Neural cell (in vitro differentiated cells): ENCODE measurements at regions not wholly inside any gene's neighbourhood (a gene's known extent, or its start where the extent isn't known, plus 50 kb on each side); places are given as distances from the start of the nearest gene placed in this dataset.

Experiments used
- H2AFZ ChIP-seq: fragments of 200-600, 300-800 bp; sonication (generic), shearing (Covaris generic); 2 replicates; pipeline ENCODE4 v1.6.0; 2014; ENCODE audit warnings: low read depth, mild to moderate bottlenecking, antibody characterized with exemption, low read length, moderate library complexity
- H3F3A ChIP-seq: fragments of 200-600 bp; shearing (Covaris generic); 2 replicates; pipeline ENCODE4 v1.6.1; 2016; ENCODE audit warnings: mild to moderate bottlenecking, moderate library complexity, mixed read lengths, antibody characterized with exemption, low read length; ENCODE audit not compliant: insufficient read depth, poor library complexity, severe bottlenecking
- H3K27ac ChIP-seq: fragments of 200-600, 300-800 bp; sonication (generic), shearing (Covaris generic); 2 replicates; pipeline ENCODE4 v1.5.1; 2014; ENCODE audit warnings: mild to moderate bottlenecking, low read length, moderate library complexity
- H3K27me3 ChIP-seq: fragments of 300-800, 200-600 bp; sonication (generic), shearing (Covaris generic); 2 replicates; pipeline ENCODE4 v1.6.0; 2014; ENCODE audit warnings: mild to moderate bottlenecking, low read depth, low read length, moderate library complexity; ENCODE audit not compliant: insufficient read depth
- H3K36me3 ChIP-seq: fragments of 300-800, 200-600 bp; sonication (generic), shearing (Covaris generic); 2 replicates; pipeline ENCODE4 v1.5.1; 2014; ENCODE audit warnings: mild to moderate bottlenecking, antibody characterized with exemption, low read length, moderate library complexity; ENCODE audit not compliant: insufficient read depth
- H3K4me2 ChIP-seq: fragments of 300-800, 200-600 bp; sonication (generic), shearing (Covaris generic); 2 replicates; pipeline ENCODE4 v1.6.0; 2014; ENCODE audit warnings: mild to moderate bottlenecking, low read length
- H3K4me3 ChIP-seq: fragments of 300-800, 200-600 bp; sonication (generic), shearing (Covaris generic); 2 replicates; pipeline ENCODE4 v1.5.1; 2014; ENCODE audit warnings: mild to moderate bottlenecking, low read length, moderate library complexity
- H3K79me2 ChIP-seq: fragments of 200-600 bp; shearing (Covaris generic); replicated peaks from 2 replicates; pipeline ENCODE4 v1.6.0; 2014; ENCODE audit warnings: mild to moderate bottlenecking, low read length, moderate library complexity; ENCODE audit not compliant: insufficient read depth
- H3K9ac ChIP-seq: fragments of 300-800, 200-600 bp; sonication (generic), shearing (Covaris generic); 2 replicates; pipeline ENCODE4 v1.6.1; 2016; ENCODE audit warnings: mild to moderate bottlenecking, low read length, mixed read lengths
- H3K9me2 ChIP-seq: fragments of 200-600 bp; shearing (Covaris generic); 2 replicates; pipeline ENCODE4 v1.6.1; 2016; ENCODE audit warnings: mild to moderate bottlenecking, low read length, mixed read lengths; ENCODE audit not compliant: insufficient read depth
- H3K9me3 ChIP-seq: fragments of 200-600, 300-800 bp; sonication (generic), shearing (Covaris generic); 2 replicates; pipeline ENCODE4 v1.6.1; 2016; ENCODE audit warnings: mild to moderate bottlenecking, mixed run types, low read length, moderate library complexity, mixed read lengths
- H4K20me1 ChIP-seq: fragments of 200-600 bp; shearing (Covaris generic); 2 replicates; pipeline ENCODE4 v1.6.1; 2016; ENCODE audit warnings: mild to moderate bottlenecking, mixed run types; ENCODE audit not compliant: insufficient read depth
- EP300 ChIP-seq: fragments of 450-650 bp; conservative IDR thresholded peaks from 2 replicates; pipeline ENCODE4 v1.6.1; 2014; ENCODE audit warnings: antibody characterized with exemption, mild to moderate bottlenecking, moderate library complexity; ENCODE audit not compliant: poor library complexity, severe bottlenecking
- EZH2 ChIP-seq: fragments of 200-600, 300-800 bp; shearing (Covaris generic), sonication (generic); IDR thresholded peaks from 2 replicates; pipeline ENCODE4 v1.6.1; 2014; ENCODE audit warnings: antibody characterized with exemption, low read length, borderline replicate concordance, mild to moderate bottlenecking; ENCODE audit not compliant: insufficient read depth, poor library complexity, severe bottlenecking
- MXI1 ChIP-seq: fragments of 450-650 bp; conservative IDR thresholded peaks from 2 replicates; pipeline ENCODE4 v1.6.1; 2014; ENCODE audit warnings: antibody characterized with exemption, mild to moderate bottlenecking; ENCODE audit not compliant: poor library complexity, severe bottlenecking
- POLR2AphosphoS5 ChIP-seq: IDR thresholded peaks from 2 replicates; pipeline ENCODE4 v1.6.1; 2012
- RAD21 ChIP-seq: fragments of 450-650 bp; conservative IDR thresholded peaks from 2 replicates; pipeline ENCODE4 v1.6.1; 2014; ENCODE audit warnings: antibody characterized with exemption, mild to moderate bottlenecking, moderate library complexity
- SMC3 ChIP-seq: fragments of 450-650 bp; conservative IDR thresholded peaks from 2 replicates; pipeline ENCODE4 v1.6.1; 2014; ENCODE audit warnings: antibody characterized with exemption, mild to moderate bottlenecking, moderate library complexity; ENCODE audit not compliant: poor library complexity
- TAF1 ChIP-seq: IDR thresholded peaks from 2 replicates; pipeline ENCODE4 v1.6.1; 2012; ENCODE audit warnings: low read depth
- TF ChIP-seq, protein P1 (sequence below): IDR thresholded peaks from 2 replicates; pipeline ENCODE4 v1.6.1; 2012; ENCODE audit warnings: borderline replicate concordance
- TF ChIP-seq, protein P2 (sequence below): fragments of 450-650 bp; IDR thresholded peaks from 2 replicates; pipeline ENCODE4 v1.5.1; 2014; ENCODE audit warnings: antibody characterized with exemption, mild to moderate bottlenecking, moderate library complexity; ENCODE audit not compliant: poor library complexity, severe bottlenecking

DNA sequence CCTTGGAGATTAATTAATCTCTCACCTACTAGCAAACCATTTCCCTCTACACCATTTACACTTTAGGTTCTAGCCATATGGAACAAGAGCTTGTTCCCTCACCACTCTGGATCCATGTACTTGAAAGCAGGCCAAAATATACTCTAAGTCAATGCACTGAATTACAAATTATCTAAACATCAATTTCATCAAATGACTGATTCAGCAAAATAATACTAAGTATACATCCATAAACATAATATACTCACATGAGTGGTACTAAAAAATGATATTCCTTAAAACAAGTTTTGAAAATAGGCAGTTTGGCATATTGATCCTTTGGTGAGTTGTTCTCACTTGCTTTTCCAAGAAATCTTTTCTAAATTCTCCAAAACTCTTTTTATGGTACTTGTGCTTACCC is 459.7 kb upstream of the ZNF385D start:
- no peak for TF ChIP-seq EZH2
- H3K27ac ChIP-seq: no peak overlapping the region
- no peaks in the 10 kb centered on the region for H3F3A ChIP-seq

DNA sequence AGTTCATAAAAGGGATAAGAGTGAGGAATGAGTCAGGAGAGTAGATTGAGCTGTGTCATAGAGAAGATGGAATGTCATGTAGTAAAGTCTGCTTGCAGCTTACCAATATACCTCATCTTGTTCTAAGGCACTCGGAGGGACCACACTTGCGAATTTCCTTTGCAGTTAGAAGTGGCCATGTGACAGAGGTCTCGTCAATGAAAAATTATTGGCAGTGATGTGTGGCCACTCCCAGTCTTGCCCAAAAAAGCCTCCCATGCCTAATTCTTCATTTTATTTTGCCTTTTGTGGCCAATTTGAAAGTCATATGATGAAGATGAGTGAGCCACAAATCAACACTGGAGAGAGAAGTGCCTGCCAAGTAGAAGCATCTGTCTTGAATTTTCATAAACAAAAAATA is 465.6 kb upstream of the ZNF385D start:
- no peaks in the 10 kb centered on the region for H3F3A ChIP-seq
- no peaks in the 10 kb centered on the region for H4K20me1 ChIP-seq
- TF ChIP-seq, protein P1, sequence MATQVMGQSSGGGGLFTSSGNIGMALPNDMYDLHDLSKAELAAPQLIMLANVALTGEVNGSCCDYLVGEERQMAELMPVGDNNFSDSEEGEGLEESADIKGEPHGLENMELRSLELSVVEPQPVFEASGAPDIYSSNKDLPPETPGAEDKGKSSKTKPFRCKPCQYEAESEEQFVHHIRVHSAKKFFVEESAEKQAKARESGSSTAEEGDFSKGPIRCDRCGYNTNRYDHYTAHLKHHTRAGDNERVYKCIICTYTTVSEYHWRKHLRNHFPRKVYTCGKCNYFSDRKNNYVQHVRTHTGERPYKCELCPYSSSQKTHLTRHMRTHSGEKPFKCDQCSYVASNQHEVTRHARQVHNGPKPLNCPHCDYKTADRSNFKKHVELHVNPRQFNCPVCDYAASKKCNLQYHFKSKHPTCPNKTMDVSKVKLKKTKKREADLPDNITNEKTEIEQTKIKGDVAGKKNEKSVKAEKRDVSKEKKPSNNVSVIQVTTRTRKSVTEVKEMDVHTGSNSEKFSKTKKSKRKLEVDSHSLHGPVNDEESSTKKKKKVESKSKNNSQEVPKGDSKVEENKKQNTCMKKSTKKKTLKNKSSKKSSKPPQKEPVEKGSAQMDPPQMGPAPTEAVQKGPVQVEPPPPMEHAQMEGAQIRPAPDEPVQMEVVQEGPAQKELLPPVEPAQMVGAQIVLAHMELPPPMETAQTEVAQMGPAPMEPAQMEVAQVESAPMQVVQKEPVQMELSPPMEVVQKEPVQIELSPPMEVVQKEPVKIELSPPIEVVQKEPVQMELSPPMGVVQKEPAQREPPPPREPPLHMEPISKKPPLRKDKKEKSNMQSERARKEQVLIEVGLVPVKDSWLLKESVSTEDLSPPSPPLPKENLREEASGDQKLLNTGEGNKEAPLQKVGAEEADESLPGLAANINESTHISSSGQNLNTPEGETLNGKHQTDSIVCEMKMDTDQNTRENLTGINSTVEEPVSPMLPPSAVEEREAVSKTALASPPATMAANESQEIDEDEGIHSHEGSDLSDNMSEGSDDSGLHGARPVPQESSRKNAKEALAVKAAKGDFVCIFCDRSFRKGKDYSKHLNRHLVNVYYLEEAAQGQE: no peak
- TF ChIP-seq SMC3 (no peak), POLR2AphosphoS5 (no peak), EZH2 (no peak), MXI1 (no peak), RAD21 (no peak), EP300 (no peak), TAF1 (no peak)
- TF ChIP-seq, protein P2, sequence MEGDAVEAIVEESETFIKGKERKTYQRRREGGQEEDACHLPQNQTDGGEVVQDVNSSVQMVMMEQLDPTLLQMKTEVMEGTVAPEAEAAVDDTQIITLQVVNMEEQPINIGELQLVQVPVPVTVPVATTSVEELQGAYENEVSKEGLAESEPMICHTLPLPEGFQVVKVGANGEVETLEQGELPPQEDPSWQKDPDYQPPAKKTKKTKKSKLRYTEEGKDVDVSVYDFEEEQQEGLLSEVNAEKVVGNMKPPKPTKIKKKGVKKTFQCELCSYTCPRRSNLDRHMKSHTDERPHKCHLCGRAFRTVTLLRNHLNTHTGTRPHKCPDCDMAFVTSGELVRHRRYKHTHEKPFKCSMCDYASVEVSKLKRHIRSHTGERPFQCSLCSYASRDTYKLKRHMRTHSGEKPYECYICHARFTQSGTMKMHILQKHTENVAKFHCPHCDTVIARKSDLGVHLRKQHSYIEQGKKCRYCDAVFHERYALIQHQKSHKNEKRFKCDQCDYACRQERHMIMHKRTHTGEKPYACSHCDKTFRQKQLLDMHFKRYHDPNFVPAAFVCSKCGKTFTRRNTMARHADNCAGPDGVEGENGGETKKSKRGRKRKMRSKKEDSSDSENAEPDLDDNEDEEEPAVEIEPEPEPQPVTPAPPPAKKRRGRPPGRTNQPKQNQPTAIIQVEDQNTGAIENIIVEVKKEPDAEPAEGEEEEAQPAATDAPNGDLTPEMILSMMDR: no peak
- no peaks in the 10 kb centered on the region for H3K9me3 ChIP-seq
- H3K4me3 ChIP-seq: no peak overlapping the region
- no peak overlapping the region for H3K9ac ChIP-seq
- H2AFZ ChIP-seq: no peak overlapping the region
- H3K27me3 ChIP-seq: no peaks in the 10 kb centered on the region
- H3K36me3 ChIP-seq: no peaks in the 10 kb centered on the region
- H3K79me2 ChIP-seq: no peaks in the 10 kb centered on the region
- no peak overlapping the region for H3K27ac ChIP-seq
- no peak overlapping the region for H3K4me2 ChIP-seq
- H3K9me2 ChIP-seq: no peaks in the 10 kb centered on the region

More for the DNA sequence above, 459.7 kb upstream of the ZNF385D start:
- Histone ChIP-seq H3K9me2 (no peaks in the 10 kb centered on the region), H3K79me2 (no peaks in the 10 kb centered on the region), H3K27me3 (no peaks in the 10 kb centered on the region), H3K9me3 (no peaks in the 10 kb centered on the region), H4K20me1 (no peaks in the 10 kb centered on the region), H3K36me3 (no peaks in the 10 kb centered on the region), H2AFZ (no peak overlapping the region), H3K9ac (no peak overlapping the region), H3K4me2 (no peak overlapping the region), H3K4me3 (no peak overlapping the region)

DNA sequence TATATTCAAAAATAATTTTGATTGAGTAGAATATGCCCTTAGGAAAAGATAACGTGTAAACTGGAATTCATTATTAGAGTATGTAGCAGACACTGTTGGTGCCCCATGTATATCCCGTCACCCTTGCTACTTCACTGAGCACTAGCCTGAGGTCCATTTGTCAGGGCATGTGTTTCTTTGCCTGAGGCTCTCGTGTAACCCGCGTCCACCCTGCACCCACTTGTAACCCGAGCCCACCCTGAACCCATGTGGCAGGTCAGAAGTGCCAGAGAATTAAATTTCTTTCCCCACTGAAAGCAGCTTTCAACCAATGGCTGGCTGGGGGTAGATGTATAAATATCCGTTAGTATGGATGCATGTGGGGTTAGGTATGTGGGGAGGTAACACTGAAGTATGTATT is 474.2 kb upstream of the ZNF385D start:
- no peak overlapping the region for H3K4me3 ChIP-seq
- no peak overlapping the region for H2AFZ ChIP-seq
- H3K27me3 ChIP-seq: no peaks in the 10 kb centered on the region
- no peak overlapping the region for H3K27ac ChIP-seq
- no peak for TF ChIP-seq TAF1
- H3K9me3 ChIP-seq: no peaks in the 10 kb centered on the region
- no peaks in the 10 kb centered on the region for H3K79me2 ChIP-seq
- no peaks in the 10 kb centered on the region for H4K20me1 ChIP-seq
- H3K4me2 ChIP-seq: no peak overlapping the region
- no peak overlapping the region for H3K9ac ChIP-seq
- no peaks in the 10 kb centered on the region for H3F3A ChIP-seq
- no peaks in the 10 kb centered on the region for H3K9me2 ChIP-seq
- no peaks in the 10 kb centered on the region for H3K36me3 ChIP-seq
